ENCODE measurements at regions not wholly inside any gene's neighbourhood (a gene's known extent, or its start where the extent isn't known, plus 50 kb on each side); places are given as distances from the start of the nearest gene placed in this dataset.

DNA sequence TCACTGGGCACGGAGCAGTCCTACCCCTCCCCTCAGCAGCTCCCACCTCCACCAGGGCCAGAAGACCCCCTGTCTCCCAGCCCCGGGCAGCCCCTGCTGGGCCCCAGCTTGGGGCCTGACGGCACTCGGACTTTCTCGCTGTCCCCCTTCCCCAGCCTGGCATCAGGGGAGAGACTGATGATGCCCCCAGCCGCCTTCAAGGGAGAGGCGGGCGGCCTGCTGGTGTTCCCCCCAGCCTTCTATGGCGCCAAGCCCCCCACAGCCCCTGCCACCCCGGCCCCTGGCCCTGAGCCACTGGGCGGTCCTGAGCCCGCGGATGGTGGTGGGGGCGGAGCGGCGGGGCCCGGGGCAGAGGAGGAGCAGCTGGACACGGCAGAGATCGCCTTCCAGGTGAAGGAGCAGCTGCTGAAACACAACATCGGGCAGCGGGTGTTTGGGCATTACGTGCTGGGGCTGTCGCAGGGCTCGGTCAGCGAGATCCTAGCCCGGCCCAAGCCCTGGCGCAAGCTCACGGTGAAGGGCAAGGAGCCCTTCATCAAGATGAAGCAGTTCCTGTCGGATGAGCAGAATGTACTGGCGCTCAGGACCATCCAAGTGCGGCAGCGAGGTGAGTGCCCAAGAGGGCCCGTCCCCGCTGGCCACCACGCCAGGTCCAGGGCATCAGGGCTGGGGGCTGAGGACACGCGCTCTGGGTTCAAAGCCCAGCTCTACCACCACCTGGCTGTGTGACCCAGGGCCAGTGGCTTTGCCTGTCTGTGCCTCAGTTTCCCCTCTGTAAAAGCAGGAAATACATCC lies 58.6 kb downstream of the PHETA1 start:
- Histone ChIP-seq H3K4me1 (ENCODE audit: control insufficient read depth, insufficient read depth, low read length, unreplicated experiment) (peaks cover 6% of the 10 kb centered on the region), H3K36me3 (ENCODE audit: insufficient read depth, low read length) (no peaks in the 10 kb centered on the region)

GRCh38 chr12:111309584-111309983 lies 59.3 kb downstream of the PHETA1 start:
- Histone ChIP-seq H2AFZ (ENCODE audit: low read length, unreplicated experiment) (no peak overlapping the region), H3K27me3 (ENCODE audit: insufficient read depth, low read length) (no peaks in the 10 kb centered on the region), H3K4me1 (ENCODE audit: control insufficient read depth, insufficient read depth, low read length, unreplicated experiment) (no peaks in the 10 kb centered on the region), H3K36me3 (ENCODE audit: insufficient read depth, low read length) (no peaks in the 10 kb centered on the region), H3K4me3 (ENCODE audit: low read depth, low read length) (no peak overlapping the region), H3K27ac (ENCODE audit: low read depth, low read length) (no peak overlapping the region), H3K79me2 (ENCODE audit: control insufficient read depth, insufficient read depth, low read length, unreplicated experiment) (no peaks in the 10 kb centered on the region)

More for the DNA sequence above, 58.6 kb downstream of the PHETA1 start:
- Histone ChIP-seq H3K79me2 (ENCODE audit: control insufficient read depth, insufficient read depth, low read length, unreplicated experiment) (no peaks in the 10 kb centered on the region), H2AFZ (ENCODE audit: low read length, unreplicated experiment) (no peak overlapping the region), H3K27me3 (ENCODE audit: insufficient read depth, low read length) (no peaks in the 10 kb centered on the region), H3K4me3 (ENCODE audit: low read depth, low read length) (no peak overlapping the region), H3K27ac (ENCODE audit: low read depth, low read length) (no peak overlapping the region)

DNA sequence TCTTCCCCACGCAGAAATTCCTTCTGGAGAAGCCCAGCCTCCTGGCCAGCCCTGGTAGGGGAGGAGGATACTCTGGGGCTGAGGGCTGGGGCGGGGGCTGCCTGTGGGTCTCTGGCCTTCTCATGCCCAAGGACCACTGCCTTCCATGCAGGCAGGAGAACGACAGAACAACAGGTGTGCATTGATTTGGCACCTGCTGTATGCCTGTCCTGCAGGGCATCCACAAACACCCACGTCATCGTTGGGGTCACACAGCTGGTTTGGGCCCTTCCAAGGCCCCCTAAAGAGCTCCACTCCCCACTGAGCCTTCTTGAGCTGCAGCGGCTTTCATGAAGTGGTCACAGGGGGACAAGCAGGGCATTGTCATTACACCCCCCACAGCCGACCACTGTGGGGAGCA lies 60.4 kb downstream of the PHETA1 start:
- Histone ChIP-seq H3K79me2 (ENCODE audit: control insufficient read depth, insufficient read depth, low read length, unreplicated experiment) (no peaks in the 10 kb centered on the region), H3K27me3 (ENCODE audit: insufficient read depth, low read length) (no peaks in the 10 kb centered on the region), H2AFZ (ENCODE audit: low read length, unreplicated experiment) (no peak overlapping the region), H3K27ac (ENCODE audit: low read depth, low read length) (no peak overlapping the region), H3K36me3 (ENCODE audit: insufficient read depth, low read length) (no peaks in the 10 kb centered on the region), H3K4me3 (ENCODE audit: low read depth, low read length) (no peak overlapping the region), H3K4me1 (ENCODE audit: control insufficient read depth, insufficient read depth, low read length, unreplicated experiment) (no peaks in the 10 kb centered on the region)

- Histone ChIP-seq H2AFZ (ENCODE audit: low read length, unreplicated experiment) (no peak overlapping the region), H3K27me3 (ENCODE audit: insufficient read depth, low read length) (peaks cover 16% of the 10 kb centered on the region), H3K4me3 (ENCODE audit: low read depth, low read length) (no peak overlapping the region), H3K36me3 (ENCODE audit: insufficient read depth, low read length) (no peaks in the 10 kb centered on the region), H3K79me2 (ENCODE audit: control insufficient read depth, insufficient read depth, low read length, unreplicated experiment) (no peaks in the 10 kb centered on the region), H3K4me1 (ENCODE audit: control insufficient read depth, insufficient read depth, low read length, unreplicated experiment) (no peaks in the 10 kb centered on the region), H3K27ac (ENCODE audit: low read depth, low read length) (no peak overlapping the region)
These were observed 64.2 kb downstream of the PHETA1 start for GRCh38 chr12:111304642-111305071.

DNA sequence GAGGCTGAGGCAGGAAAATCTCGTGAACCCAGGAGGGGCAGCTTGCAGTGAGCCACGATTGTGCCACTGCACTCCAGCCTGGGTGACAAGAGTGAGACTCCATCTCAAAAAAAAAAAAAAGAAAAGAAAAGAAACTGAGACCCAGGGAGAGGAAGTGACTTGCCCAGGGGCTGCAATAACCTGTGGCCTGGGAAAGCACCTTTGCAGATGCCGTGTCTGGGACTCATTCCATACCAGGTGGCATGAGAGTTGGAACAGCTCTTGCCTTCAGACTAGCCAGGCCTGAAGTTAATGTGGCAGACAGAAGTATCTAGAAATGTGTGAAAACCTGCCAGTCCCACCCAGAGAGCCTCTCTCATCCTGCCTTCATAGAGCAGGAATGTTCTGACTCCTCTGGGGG lies 65.4 kb downstream of the PHETA1 start:
- Histone ChIP-seq H3K27ac (ENCODE audit: low read depth, low read length) (no peak overlapping the region), H3K79me2 (ENCODE audit: control insufficient read depth, insufficient read depth, low read length, unreplicated experiment) (no peaks in the 10 kb centered on the region), H3K4me1 (ENCODE audit: control insufficient read depth, insufficient read depth, low read length, unreplicated experiment) (no peaks in the 10 kb centered on the region), H3K4me3 (ENCODE audit: low read depth, low read length) (no peak overlapping the region), H3K27me3 (ENCODE audit: insufficient read depth, low read length) (peaks cover 19% of the 10 kb centered on the region), H2AFZ (ENCODE audit: low read length, unreplicated experiment) (no peak overlapping the region), H3K36me3 (ENCODE audit: insufficient read depth, low read length) (no peaks in the 10 kb centered on the region)

- no peak overlapping the region for H3K4me3 ChIP-seq (ENCODE audit: low read depth, low read length)
- no peaks in the 10 kb centered on the region for H3K36me3 ChIP-seq (ENCODE audit: insufficient read depth, low read length)
- H3K79me2 ChIP-seq (ENCODE audit: control insufficient read depth, insufficient read depth, low read length, unreplicated experiment), result no peaks in the 10 kb centered on the region
- H3K4me1 ChIP-seq (ENCODE audit: control insufficient read depth, insufficient read depth, low read length, unreplicated experiment), result no peaks in the 10 kb centered on the region
- no peak overlapping the region for H3K27ac ChIP-seq (ENCODE audit: low read depth, low read length)
- no peak overlapping the region for H2AFZ ChIP-seq (ENCODE audit: low read length, unreplicated experiment)
- peaks cover 29% of the 10 kb centered on the region for H3K27me3 ChIP-seq (ENCODE audit: insufficient read depth, low read length)
These were observed 70.1 kb downstream of the PHETA1 start for GRCh38 chr12:111298582-111299436.

GRCh38 chr12:111297703-111298426 lies 71.0 kb downstream of the PHETA1 start:
- no peaks in the 10 kb centered on the region for H3K4me1 ChIP-seq (ENCODE audit: control insufficient read depth, insufficient read depth, low read length, unreplicated experiment)
- H2AFZ ChIP-seq (ENCODE audit: low read length, unreplicated experiment), result no peak overlapping the region
- no peaks in the 10 kb centered on the region for H3K36me3 ChIP-seq (ENCODE audit: insufficient read depth, low read length)
- H3K27ac ChIP-seq (ENCODE audit: low read depth, low read length), result no peak overlapping the region
- H3K4me3 ChIP-seq (ENCODE audit: low read depth, low read length), result no peak overlapping the region
- H3K27me3 ChIP-seq (ENCODE audit: insufficient read depth, low read length), result peaks cover 29% of the 10 kb centered on the region
- H3K79me2 ChIP-seq (ENCODE audit: control insufficient read depth, insufficient read depth, low read length, unreplicated experiment), result no peaks in the 10 kb centered on the region

- H2AFZ ChIP-seq (ENCODE audit: low read length, unreplicated experiment), result no peak overlapping the region
- H3K27me3 ChIP-seq (ENCODE audit: insufficient read depth, low read length), result peaks cover 31% of the 10 kb centered on the region
- no peaks in the 10 kb centered on the region for H3K4me1 ChIP-seq (ENCODE audit: control insufficient read depth, insufficient read depth, low read length, unreplicated experiment)
- no peaks in the 10 kb centered on the region for H3K36me3 ChIP-seq (ENCODE audit: insufficient read depth, low read length)
- no peak overlapping the region for H3K27ac ChIP-seq (ENCODE audit: low read depth, low read length)
- no peaks in the 10 kb centered on the region for H3K79me2 ChIP-seq (ENCODE audit: control insufficient read depth, insufficient read depth, low read length, unreplicated experiment)
- no peak overlapping the region for H3K4me3 ChIP-seq (ENCODE audit: low read depth, low read length)
These were observed 71.9 kb downstream of the PHETA1 start for GRCh38 chr12:111296906-111297463.

GRCh38 chr12:111295176-111295575 lies 73.7 kb downstream of the PHETA1 start:
- Histone ChIP-seq H3K27me3 (ENCODE audit: insufficient read depth, low read length) (peaks cover 26% of the 10 kb centered on the region), H2AFZ (ENCODE audit: low read length, unreplicated experiment) (no peak overlapping the region), H3K4me3 (ENCODE audit: low read depth, low read length) (no peak overlapping the region), H3K36me3 (ENCODE audit: insufficient read depth, low read length) (no peaks in the 10 kb centered on the region), H3K4me1 (ENCODE audit: control insufficient read depth, insufficient read depth, low read length, unreplicated experiment) (no peaks in the 10 kb centered on the region), H3K79me2 (ENCODE audit: control insufficient read depth, insufficient read depth, low read length, unreplicated experiment) (no peaks in the 10 kb centered on the region), H3K27ac (ENCODE audit: low read depth, low read length) (no peak overlapping the region)

DNA sequence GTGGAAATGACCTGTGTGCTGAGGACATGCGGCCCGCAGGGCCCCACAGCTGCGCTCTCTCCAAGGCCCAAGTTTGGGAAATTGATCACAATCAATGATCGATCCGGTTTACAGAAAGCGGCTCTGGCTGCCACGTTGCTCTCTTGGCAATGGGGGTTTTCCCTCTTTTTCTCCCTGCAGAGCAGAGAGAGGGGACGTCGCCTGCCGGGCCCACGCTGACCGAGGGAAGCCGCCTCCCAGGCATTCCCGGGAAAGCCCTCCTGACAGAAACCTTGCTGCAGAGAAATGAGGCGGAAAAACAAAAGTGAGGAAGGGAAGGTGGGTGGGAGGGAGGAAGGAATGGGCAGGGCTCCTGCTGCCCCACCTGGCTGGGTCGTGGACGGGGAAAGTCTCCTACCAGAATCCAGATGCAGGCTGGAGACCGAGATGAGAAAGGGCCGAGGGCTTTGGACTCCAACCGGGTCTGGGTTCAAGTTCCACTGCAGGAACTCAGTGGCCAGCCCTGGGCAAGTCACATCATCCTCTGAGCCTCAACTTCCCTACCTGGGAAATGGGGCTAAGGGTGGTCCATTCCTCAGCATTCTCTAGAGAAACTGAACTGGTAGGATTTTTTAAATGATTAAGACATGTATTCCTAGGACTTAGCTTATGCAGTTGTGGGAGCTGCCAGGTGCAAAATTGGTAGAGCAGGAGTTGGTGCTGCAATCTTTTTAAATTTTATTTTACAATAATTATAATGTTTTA lies 75.5 kb downstream of the PHETA1 start:
- H3K4me1 ChIP-seq (ENCODE audit: control insufficient read depth, insufficient read depth, low read length, unreplicated experiment), result no peaks in the 10 kb centered on the region
- H2AFZ ChIP-seq (ENCODE audit: low read length, unreplicated experiment), result no peak overlapping the region
- no peak overlapping the region for H3K4me3 ChIP-seq (ENCODE audit: low read depth, low read length)
- H3K36me3 ChIP-seq (ENCODE audit: insufficient read depth, low read length), result no peaks in the 10 kb centered on the region
- peaks cover 33% of the 10 kb centered on the region; the same call in 1 of the 2 replicates for H3K27me3 ChIP-seq (ENCODE audit: insufficient read depth, low read length)
- H3K27ac ChIP-seq (ENCODE audit: low read depth, low read length), result no peak overlapping the region
- no peaks in the 10 kb centered on the region for H3K79me2 ChIP-seq (ENCODE audit: control insufficient read depth, insufficient read depth, low read length, unreplicated experiment)

All from ACC112 (cell line).